Activated B cell treated with CpG ODN at 0.5 μM for 24 hours (primary cell): ENCODE measurements at regions not wholly inside any gene's neighbourhood (a gene's known extent, or its start where the extent isn't known, plus 50 kb on each side); places are given as distances from the start of the nearest gene placed in this dataset.

Source experiments
- ATAC-seq: fragments of 200-7000 bp; cut with Tn5 transposase; one replicate; pipeline ENCODE4 v1.10.0; 2021; ENCODE audit warnings: low read depth, mild to moderate bottlenecking, moderate library complexity
- CTCF ChIA-PET: fragments of 350-600 bp; sonication (Branson Sonifier 250); formaldehyde crosslinking; loops from one replicate; lab custom pipeline; 2021; ENCODE audit warnings: antibody characterized with exemption; lab: Charles Lee
- POLR2A ChIA-PET: fragments of 350-600 bp; sonication (Branson Sonifier 250); formaldehyde crosslinking; loops from one replicate; lab custom pipeline; 2021; ENCODE audit warnings: antibody characterized with exemption; lab: Charles Lee
- DNase-seq: peaks from one replicate; pipeline ENCODE4 v3.0.0; 2022
- H3K27ac Mint-ChIP-seq: one replicate; pipeline ENCODE4 v1.8.0; 2020; ENCODE audit warnings: mixed read lengths
- H3K27me3 Mint-ChIP-seq: one replicate; pipeline ENCODE4 v1.8.0; 2021; ENCODE audit warnings: mixed read lengths
- H3K36me3 Mint-ChIP-seq: one replicate; pipeline ENCODE4 v1.8.0; 2021; ENCODE audit warnings: low read depth, mixed read lengths
- H3K4me1 Mint-ChIP-seq: one replicate; pipeline ENCODE4 v1.8.0; 2021; ENCODE audit warnings: mixed read lengths
- H3K4me3 Mint-ChIP-seq: one replicate; pipeline ENCODE4 v1.8.0; 2020; ENCODE audit warnings: mild to moderate bottlenecking, mixed read lengths
- H3K9me3 Mint-ChIP-seq: one replicate; pipeline ENCODE4 v1.8.0; 2020; ENCODE audit warnings: mixed read lengths
- CTCF ChIP-seq: fragments of 200-600 bp; IDR thresholded peaks from one replicate; pipeline ENCODE4 v1.8.0; 2022; ENCODE audit warnings: antibody characterized with exemption, mild to moderate bottlenecking
- intact Hi-C: fragments of 100-400 bp; cut with micrococcal nuclease; formaldehyde crosslinking; loops from one replicate; pipeline ENCODE4 v1.15.1; 2024

DNA sequence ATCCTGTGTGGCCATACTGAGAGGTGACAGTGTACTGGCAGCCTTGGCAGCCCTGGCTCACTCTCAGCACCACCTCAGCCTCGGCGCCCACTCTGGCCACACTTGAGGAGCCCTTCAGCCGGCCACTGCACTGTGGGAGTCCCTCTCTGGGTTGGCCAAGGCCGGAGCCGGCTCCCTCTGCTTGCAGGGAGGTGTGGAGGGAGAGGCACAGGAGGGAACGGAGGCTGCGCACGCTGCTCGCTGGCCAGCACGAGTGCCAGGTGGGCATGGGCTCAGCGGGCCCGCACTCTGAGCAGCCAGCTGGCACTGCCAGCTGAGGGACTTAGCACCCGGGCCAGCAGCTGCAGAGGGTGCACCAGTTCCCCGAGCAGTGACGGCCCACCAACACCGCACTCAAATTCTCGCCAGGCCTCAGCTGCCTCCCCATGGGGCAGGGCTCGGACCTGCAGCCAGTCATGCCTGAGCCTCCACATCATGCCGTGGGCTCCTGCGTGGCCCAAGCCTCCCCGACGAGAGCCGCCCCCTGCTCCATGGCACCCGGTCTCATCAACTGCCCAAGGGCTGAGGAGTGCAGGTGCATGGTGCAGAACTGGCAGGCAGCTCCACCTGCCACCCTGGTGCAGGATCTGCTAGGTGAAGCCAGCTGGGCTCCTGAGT, 184.4 kb upstream of the TOX3 start:
- no peaks in the 10 kb centered on the region for H3K4me1 Mint-ChIP-seq
- DNase-seq (no peak), ATAC-seq (no peak)
- ChIA-PET CTCF (no interaction called here), POLR2A (no interaction called here)
- no peak for TF ChIP-seq CTCF
- intact Hi-C loops, result no loop called here
- peaks cover 3% of the 10 kb centered on the region for H3K9me3 Mint-ChIP-seq
- H3K36me3 Mint-ChIP-seq, result no peaks in the 10 kb centered on the region
- H3K27ac Mint-ChIP-seq, result no peak overlapping the region
- H3K4me3 Mint-ChIP-seq, result no peak overlapping the region
- no peaks in the 10 kb centered on the region for H3K27me3 Mint-ChIP-seq

DNA sequence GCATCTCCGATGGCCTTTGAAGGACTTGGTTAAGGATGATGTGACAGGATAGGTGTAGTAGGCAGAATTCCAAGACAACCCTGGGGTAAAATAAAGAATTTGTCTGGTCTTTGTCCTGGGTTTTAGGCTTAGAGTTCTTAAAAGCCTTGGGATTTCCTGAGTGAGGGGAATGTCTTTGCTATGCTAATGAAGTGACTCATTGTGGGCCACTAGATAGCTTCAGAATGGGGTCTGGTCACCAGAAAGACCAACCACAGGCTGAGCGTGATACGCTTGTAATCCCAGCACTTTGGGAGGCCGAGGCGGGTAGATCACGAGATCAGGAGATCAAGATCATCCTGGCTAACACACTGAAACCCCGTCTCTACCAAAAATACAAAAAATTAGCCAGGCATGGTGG, 182.8 kb upstream of the TOX3 start:
- no peak for ATAC-seq
- TF ChIP-seq CTCF, result no peak
- peaks cover 3% of the 10 kb centered on the region for H3K9me3 Mint-ChIP-seq
- POLR2A ChIA-PET, result no interaction called here
- no peak for DNase-seq
- CTCF ChIA-PET, result no interaction called here
- no peak overlapping the region for H3K27ac Mint-ChIP-seq
- H3K27me3 Mint-ChIP-seq, result no peaks in the 10 kb centered on the region
- intact Hi-C loops, result no loop called here
- H3K4me1 Mint-ChIP-seq, result no peaks in the 10 kb centered on the region
- H3K36me3 Mint-ChIP-seq, result no peaks in the 10 kb centered on the region
- H3K4me3 Mint-ChIP-seq, result no peak overlapping the region

DNA sequence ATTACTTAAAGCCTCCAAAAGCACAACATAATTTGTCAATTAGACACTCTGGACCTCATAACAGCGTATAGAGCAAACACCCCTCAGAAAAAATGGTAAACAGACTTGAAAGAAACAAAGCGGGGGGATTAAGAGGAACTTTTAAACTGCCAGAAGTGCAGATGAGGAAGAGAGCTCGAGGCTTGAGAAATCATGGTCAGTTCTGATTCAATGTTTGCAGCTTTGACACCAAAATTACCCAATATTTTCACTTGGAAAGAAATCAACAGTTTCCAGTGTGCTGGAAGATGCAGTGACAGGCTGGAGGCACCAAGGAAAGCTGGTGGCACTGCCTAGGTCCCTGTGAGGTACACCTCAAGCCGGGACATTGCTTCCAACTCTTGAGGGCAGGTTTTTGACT, 180.9 kb upstream of the TOX3 start:
- Mint-ChIP-seq H3K36me3 (no peaks in the 10 kb centered on the region), H3K27me3 (no peaks in the 10 kb centered on the region), H3K9me3 (peaks cover 3% of the 10 kb centered on the region), H3K4me3 (no peak overlapping the region), H3K4me1 (no peaks in the 10 kb centered on the region), H3K27ac (no peak overlapping the region)
- TF ChIP-seq CTCF, result no peak
- ChIA-PET POLR2A (no interaction called here), CTCF (no interaction called here)
- intact Hi-C loops, result no loop called here
- DNase-seq (no peak), ATAC-seq (no peak)

DNA sequence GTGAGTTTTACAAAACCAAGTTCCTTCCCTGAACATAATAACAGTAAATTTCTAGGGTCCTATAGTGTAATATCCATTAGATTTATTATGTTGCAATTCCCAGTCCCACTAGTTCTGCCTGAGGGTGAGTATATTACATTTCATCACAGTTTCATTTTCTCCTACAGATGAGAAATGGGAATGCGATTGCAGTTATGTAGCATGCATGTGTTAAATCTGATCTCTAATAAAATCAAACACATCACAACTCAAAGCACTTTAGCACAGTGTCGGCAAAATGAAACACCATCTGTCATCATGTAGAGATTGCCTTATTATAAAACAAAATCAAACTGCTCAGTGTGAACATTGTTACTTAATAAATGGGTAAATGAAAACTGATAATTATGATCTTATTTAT, 180.5 kb upstream of the TOX3 start:
- H3K27ac Mint-ChIP-seq, result no peak overlapping the region
- H3K27me3 Mint-ChIP-seq, result no peaks in the 10 kb centered on the region
- ChIA-PET CTCF (no interaction called here), POLR2A (no interaction called here)
- ATAC-seq (no peak), DNase-seq (no peak)
- H3K4me1 Mint-ChIP-seq, result no peaks in the 10 kb centered on the region
- intact Hi-C loops, result no loop called here
- no peaks in the 10 kb centered on the region for H3K36me3 Mint-ChIP-seq
- TF ChIP-seq CTCF, result no peak
- H3K4me3 Mint-ChIP-seq, result no peak overlapping the region
- H3K9me3 Mint-ChIP-seq, result peaks cover 3% of the 10 kb centered on the region

DNA sequence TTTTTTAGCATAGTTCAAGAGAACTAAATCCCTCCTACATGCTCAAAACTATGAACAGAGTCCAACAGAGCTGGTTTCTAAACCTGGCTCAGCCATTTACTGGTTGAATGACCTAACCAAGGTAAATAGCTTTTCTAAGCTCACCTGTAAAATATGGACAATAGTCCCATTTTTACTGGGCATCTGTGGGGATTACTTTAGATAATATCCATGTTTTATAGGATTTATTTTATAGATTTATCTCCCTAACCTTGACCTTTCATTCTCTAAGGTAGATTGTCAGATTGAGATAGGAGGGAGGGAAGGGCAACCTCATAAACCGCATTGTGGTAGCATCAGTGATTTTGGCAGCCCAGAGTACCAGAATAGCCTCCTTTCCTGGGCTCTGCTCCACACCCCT, 178.5 kb upstream of the TOX3 start:
- ATAC-seq (no peak), DNase-seq (no peak)
- TF ChIP-seq CTCF, result no peak
- no peak overlapping the region for H3K4me3 Mint-ChIP-seq
- H3K36me3 Mint-ChIP-seq, result no peaks in the 10 kb centered on the region
- ChIA-PET CTCF (no interaction called here), POLR2A (no interaction called here)
- no peak overlapping the region for H3K27ac Mint-ChIP-seq
- H3K4me1 Mint-ChIP-seq, result no peaks in the 10 kb centered on the region
- no peaks in the 10 kb centered on the region for H3K9me3 Mint-ChIP-seq
- intact Hi-C loops, result no loop called here
- H3K27me3 Mint-ChIP-seq, result no peaks in the 10 kb centered on the region
